HepG2 (cell line): ENCODE measurements at regions not wholly inside any gene's neighbourhood (a gene's known extent, or its start where the extent isn't known, plus 50 kb on each side); places are given as distances from the start of the nearest gene placed in this dataset.

Experiments used
- CC2D1A ChIP-seq: sonication (generic); formaldehyde crosslinking; IDR thresholded peaks from 2 replicates; pipeline ENCODE4 v1.8.1; 2023; ENCODE audit warnings: mild to moderate bottlenecking, missing genetic modification reagents
- E2F1 ChIP-seq: sonication (generic); formaldehyde crosslinking; IDR thresholded peaks from 2 replicates; pipeline ENCODE4 v1.5.0; 2020; ENCODE audit warnings: missing genetic modification reagents
- ETS1 ChIP-seq: sonication (generic); formaldehyde crosslinking; IDR thresholded peaks from 2 replicates; pipeline ENCODE4 v1.4.0; 2020; ENCODE audit warnings: missing genetic modification reagents
- HOMEZ ChIP-seq: IDR thresholded peaks from 2 replicates; pipeline ENCODE4 v1.6.1; 2016; ENCODE audit warnings: low read depth
- SMARCE1 ChIP-seq: fragments of 450-650 bp; IDR thresholded peaks from 2 replicates; pipeline ENCODE4 v1.6.1; 2017; ENCODE audit warnings: borderline replicate concordance
- ZBTB40 ChIP-seq, 2 experiments: fragments of 450-650 bp in 1 of 2; sonication (generic) in 1 of 2; formaldehyde crosslinking in 1 of 2; IDR thresholded peaks; 2 replicates each; pipeline versions ENCODE4 v1.6.1 to v1.8.0; 2016 to 2022; ENCODE audit warnings: antibody characterized with exemption in 1 of 2, mild to moderate bottlenecking in 1 of 2, missing genetic modification reagents in 1 of 2
- ZNF407 ChIP-seq: sonication (generic); formaldehyde crosslinking; IDR thresholded peaks from one replicate; pipeline ENCODE4 v1.5.1; 2020; ENCODE audit warnings: mild to moderate bottlenecking, missing genetic modification reagents; ENCODE audit errors: not compliant biosample characterization

- TF ChIP-seq ZNF407 (no peak), ETS1 (CRISPR knock-in tag) (no peak), ZBTB40 (IDR thresholded peaks at IDR 0.05) (no peak), ZBTB40 (CRISPR knock-in tag; IDR thresholded peaks at IDR 0.05) (no peak), CC2D1A (CRISPR knock-in tag) (no peak), E2F1 (CRISPR knock-in tag) (no peak), HOMEZ (CRISPR knock-in tag) (no peak; the same call in 1 of the 2 replicates), SMARCE1 (no peak)
These were observed 127.9 kb upstream of the SH3BP4 start (continued) for GRCh38 chr2:234823877-234824376.
